Epithelial cell of esophagus (primary cell): ENCODE measurements at regions not wholly inside any gene's neighbourhood (a gene's known extent, or its start where the extent isn't known, plus 50 kb on each side); places are given as distances from the start of the nearest gene placed in this dataset.
"Not testable (repeated sequence)": the region's sequence is repeated elsewhere in the genome, so short reads cannot be mapped to it uniquely, and the experiment has no call there.

Experiments
- DNase-seq: peaks from one replicate; pipeline ENCODE4 v3.0.0; 2010; ENCODE audit warnings: low read depth
- H3K4me3 ChIP-seq: 2 replicates; pipeline ENCODE4 v1.5.1; 2011; ENCODE audit warnings: mild to moderate bottlenecking, low read length, control low read depth
- TF ChIP-seq, protein P1 (sequence below): IDR thresholded peaks from 2 replicates; pipeline ENCODE4 v1.5.1; 2011; ENCODE audit warnings: low read depth, mild to moderate bottlenecking, low read length, control low read depth, inconsistent platforms; ENCODE audit not compliant: insufficient read depth; ENCODE audit errors: missing control alignments

DNA sequence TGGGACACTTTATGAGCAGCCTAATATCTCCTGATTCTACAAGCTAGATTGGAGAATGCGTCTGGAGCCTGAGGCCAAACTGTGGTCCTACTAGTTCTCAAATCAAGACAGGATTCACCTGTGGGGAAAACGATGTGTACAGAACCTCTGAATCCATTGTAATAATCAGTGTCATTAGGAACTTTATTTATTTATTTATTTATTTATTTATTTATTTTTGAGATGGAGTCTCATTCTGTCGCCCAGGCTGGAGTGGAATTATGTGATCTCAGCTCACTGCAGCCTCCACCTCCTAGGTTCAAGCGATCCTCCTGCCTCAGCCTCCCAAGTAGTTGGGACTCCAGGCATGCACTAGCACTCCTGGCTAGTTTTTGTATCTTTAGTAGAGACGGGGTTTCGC lies 52.6 kb upstream of the KIF26B start:
- not testable (repeated sequence) for DNase-seq, H3K4me3 ChIP-seq

DNA sequence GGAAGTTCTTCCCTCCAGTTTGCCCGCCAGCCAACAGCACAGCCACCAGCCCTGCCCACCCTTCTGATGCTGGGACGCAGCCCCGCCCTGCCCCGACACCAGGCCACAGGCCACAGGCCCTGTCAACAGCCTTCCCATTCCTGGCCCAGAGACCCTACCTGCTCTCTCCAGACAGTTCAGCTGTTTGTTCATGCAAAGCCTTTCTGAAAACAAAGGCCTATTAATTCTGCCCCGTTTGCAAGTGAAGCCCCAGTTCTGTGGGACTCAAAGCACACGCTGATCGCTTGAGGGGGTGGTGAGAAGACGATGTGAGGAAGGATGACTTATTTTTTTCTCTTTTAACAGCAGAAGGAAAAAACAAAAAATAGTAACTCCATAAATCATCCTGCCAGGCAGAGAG lies 55.4 kb upstream of the KIF26B start:
- no peak overlapping the region for H3K4me3 ChIP-seq
- TF ChIP-seq, protein P1, sequence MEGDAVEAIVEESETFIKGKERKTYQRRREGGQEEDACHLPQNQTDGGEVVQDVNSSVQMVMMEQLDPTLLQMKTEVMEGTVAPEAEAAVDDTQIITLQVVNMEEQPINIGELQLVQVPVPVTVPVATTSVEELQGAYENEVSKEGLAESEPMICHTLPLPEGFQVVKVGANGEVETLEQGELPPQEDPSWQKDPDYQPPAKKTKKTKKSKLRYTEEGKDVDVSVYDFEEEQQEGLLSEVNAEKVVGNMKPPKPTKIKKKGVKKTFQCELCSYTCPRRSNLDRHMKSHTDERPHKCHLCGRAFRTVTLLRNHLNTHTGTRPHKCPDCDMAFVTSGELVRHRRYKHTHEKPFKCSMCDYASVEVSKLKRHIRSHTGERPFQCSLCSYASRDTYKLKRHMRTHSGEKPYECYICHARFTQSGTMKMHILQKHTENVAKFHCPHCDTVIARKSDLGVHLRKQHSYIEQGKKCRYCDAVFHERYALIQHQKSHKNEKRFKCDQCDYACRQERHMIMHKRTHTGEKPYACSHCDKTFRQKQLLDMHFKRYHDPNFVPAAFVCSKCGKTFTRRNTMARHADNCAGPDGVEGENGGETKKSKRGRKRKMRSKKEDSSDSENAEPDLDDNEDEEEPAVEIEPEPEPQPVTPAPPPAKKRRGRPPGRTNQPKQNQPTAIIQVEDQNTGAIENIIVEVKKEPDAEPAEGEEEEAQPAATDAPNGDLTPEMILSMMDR, result no peak
- no peak for DNase-seq

DNA sequence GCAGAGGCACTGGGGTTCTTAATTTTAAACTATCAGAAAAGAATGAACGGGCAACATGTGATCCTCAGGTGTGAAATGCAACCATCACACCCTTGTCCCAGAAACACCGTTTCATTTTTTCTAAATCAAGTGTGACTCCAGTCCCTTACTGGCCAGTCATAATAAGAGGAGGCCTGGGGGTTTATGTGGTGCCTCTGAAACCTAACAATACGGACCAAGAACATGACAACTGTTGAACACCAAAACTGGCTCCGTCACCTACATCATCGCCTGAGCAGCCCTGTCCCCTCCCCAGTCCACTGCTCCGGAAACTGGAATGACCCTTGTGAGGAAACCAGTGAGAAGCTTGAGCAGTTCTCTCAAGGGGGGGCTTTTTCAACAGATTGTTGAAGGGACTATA lies 55.9 kb upstream of the KIF26B start:
- TF ChIP-seq, protein P1, result no peak
- no peak overlapping the region for H3K4me3 ChIP-seq
- DNase-seq, result no peak

DNA sequence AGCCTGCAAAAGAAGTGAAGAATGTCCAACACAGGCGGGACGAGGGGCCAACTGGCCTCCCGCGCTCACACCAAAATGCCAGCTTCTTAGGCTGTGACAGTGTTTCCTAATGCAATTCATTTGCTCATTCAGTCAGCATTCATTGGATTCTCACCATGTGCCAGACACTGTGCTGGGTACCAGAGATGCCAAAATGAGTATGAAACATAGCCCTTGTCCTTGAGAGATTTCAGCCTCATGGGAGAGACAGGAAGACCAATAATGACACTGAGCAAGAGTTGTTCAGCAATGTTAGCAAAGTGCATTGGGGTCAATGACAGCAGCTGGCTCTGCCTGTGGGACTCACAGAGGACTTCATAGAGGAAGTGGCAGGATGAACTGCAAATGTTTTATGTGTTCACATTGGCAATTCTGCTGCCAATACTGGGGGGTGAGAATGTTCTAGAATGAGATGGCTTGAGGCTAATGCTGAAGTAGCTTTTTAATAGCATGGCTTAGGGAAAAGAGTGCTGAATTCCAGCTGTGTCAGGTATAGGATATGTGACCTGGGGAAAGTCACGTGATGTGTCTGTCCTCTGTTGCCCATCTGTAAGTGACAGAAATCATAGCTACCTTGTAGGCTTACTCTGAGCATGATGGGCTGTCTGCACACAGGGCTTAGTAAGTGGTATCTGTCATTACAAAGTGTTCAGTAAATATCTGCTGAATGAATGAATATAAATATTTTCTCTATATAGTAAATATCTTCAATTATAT lies 58.3 kb upstream of the KIF26B start:
- no peak overlapping the region for H3K4me3 ChIP-seq
- TF ChIP-seq, protein P1, result no peak
- DNase-seq, result no peak

DNA sequence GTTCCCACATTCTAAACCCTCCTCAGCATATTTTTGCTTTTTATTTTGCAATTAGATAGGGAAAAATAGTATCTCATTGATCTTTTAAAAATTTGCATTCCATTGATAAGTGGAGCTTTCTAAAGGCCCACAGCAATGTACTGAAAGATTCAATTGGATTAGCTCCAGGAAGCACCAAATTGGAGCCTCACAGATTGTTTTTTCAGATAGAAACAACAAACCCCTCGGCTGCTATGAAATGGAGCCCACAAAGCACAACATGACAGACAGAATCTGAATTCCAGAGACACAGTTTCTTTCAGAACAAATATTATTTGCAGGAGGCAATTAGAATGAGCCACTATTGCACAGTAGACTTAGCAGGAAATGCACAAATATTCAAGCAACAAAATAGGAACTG lies 58.9 kb upstream of the KIF26B start:
- DNase-seq, result no peak
- TF ChIP-seq, protein P1, result no peak
- H3K4me3 ChIP-seq, result no peak overlapping the region

DNA sequence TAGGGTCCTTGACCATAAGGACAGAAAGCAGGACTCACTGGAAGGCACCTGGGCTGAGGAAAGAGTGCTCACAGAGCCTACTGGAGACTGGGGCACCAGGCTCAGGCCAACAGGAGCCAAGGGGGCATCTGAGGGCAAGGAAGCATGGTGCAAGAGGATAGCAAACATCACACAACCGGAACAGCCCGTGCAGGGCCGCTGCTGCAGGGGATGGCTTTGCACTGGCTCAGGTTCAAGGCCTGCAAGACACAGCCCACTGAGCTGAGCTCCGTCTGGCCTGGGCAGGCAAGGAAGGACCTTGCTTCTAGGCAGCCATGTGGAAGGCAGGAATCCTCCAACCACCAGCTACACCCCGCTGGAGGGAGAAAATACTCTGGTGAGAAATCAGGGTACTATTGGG lies 59.8 kb upstream of the KIF26B start:
- H3K4me3 ChIP-seq, result no peak overlapping the region
- TF ChIP-seq, protein P1, result no peak
- DNase-seq, result no peak

DNA sequence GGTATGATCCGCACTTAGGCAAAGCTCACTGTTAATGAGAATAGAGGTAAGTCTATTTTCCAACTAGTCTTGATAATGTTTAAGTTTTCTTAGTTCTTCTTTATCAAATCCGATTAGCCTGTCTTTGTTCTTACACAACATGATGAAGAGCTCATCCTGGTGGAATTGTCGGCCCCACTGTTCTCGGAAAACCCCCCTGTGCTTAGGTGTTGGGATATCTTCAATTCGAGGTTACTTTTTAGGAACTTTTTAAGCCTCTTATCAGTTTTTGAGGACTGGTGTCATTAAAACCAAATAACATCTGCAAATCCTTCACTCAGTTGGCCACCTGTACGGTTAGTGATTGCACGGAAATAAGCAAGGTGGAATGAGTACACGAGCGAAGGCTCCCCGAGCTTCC lies 60.7 kb upstream of the KIF26B start:
- no peak for DNase-seq
- TF ChIP-seq, protein P1, result no peak
- H3K4me3 ChIP-seq, result no peak overlapping the region
